Activated CD8-positive, alpha-beta T cell treated with anti-CD3 and anti-CD28 coated beads for 36 hours (primary cell): ENCODE measurements at regions not wholly inside any gene's neighbourhood (a gene's known extent, or its start where the extent isn't known, plus 50 kb on each side); places are given as distances from the start of the nearest gene placed in this dataset.

ENCODE experiments used
- ATAC-seq: fragments of 200-7000 bp; cut with Tn5 transposase; one replicate; pipeline ENCODE4 v1.10.0; 2021; ENCODE audit warnings: mild to moderate bottlenecking, moderate library complexity
- CTCF ChIA-PET: fragments of 350-600 bp; sonication (Branson Sonifier 250); formaldehyde crosslinking; loops from one replicate; lab custom pipeline; 2021; ENCODE audit warnings: antibody characterized with exemption; lab: Charles Lee
- POLR2A ChIA-PET: fragments of 350-600 bp; sonication (Branson Sonifier 250); formaldehyde crosslinking; loops from one replicate; lab custom pipeline; 2021; ENCODE audit warnings: antibody characterized with exemption; lab: Charles Lee
- DNase-seq: peaks from one replicate; pipeline ENCODE4 v3.0.0-alpha.2; 2020
- H3K27ac Mint-ChIP-seq: one replicate; pipeline ENCODE4 v1.8.0; 2021; ENCODE audit warnings: mild to moderate bottlenecking, mixed read lengths
- H3K27me3 Mint-ChIP-seq: one replicate; pipeline ENCODE4 v1.8.0; 2021; ENCODE audit warnings: mixed read lengths
- H3K36me3 Mint-ChIP-seq: one replicate; pipeline ENCODE4 v1.8.0; 2021; ENCODE audit warnings: low read depth, mixed read lengths
- H3K4me1 Mint-ChIP-seq: one replicate; pipeline ENCODE4 v1.8.0; 2021; ENCODE audit warnings: low read depth, mixed read lengths
- H3K4me3 Mint-ChIP-seq: one replicate; pipeline ENCODE4 v1.8.0; 2021; ENCODE audit warnings: mild to moderate bottlenecking, moderate library complexity, mixed read lengths
- H3K9me3 Mint-ChIP-seq: one replicate; pipeline ENCODE4 v1.8.0; 2021; ENCODE audit warnings: mixed read lengths
- CTCF ChIP-seq: fragments of 200-600 bp; IDR thresholded peaks from one replicate; pipeline ENCODE4 v1.8.0; 2022; ENCODE audit warnings: antibody characterized with exemption, mild to moderate bottlenecking
- intact Hi-C: fragments of 100-400 bp; cut with micrococcal nuclease; formaldehyde crosslinking; loops from one replicate; pipeline ENCODE4 v1.10.0; 2022

- ChIA-PET POLR2A (no interaction called here), CTCF (interaction anchor here (1.7 kb wide), 1 partner anchor 21 kb away, joined by 5 read pairs; no protein-coding TSS in a partner anchor)
- H3K36me3 Mint-ChIP-seq: no peaks in the 10 kb centered on the region
- no peak for TF ChIP-seq CTCF
- no peaks in the 10 kb centered on the region for H3K9me3 Mint-ChIP-seq
- intact Hi-C loops: no loop called here
- ATAC-seq (no peak), DNase-seq (no peak)
- no peaks in the 10 kb centered on the region for H3K4me1 Mint-ChIP-seq
- no peak overlapping the region for H3K27ac Mint-ChIP-seq
- no peak overlapping the region for H3K4me3 Mint-ChIP-seq
- peaks cover 1% of the 10 kb centered on the region for H3K27me3 Mint-ChIP-seq
These were observed 805.6 kb upstream of the FANCL start for GRCh38 chr2:59046401-59047372.

GRCh38 chr2:59044736-59045135, 803.6 kb upstream of the FANCL start:
- Mint-ChIP-seq H3K4me1 (no peaks in the 10 kb centered on the region), H3K27me3 (no peaks in the 10 kb centered on the region), H3K36me3 (no peaks in the 10 kb centered on the region), H3K27ac (no peak overlapping the region), H3K4me3 (no peak overlapping the region), H3K9me3 (no peaks in the 10 kb centered on the region)
- POLR2A ChIA-PET: interaction anchor here (0.7 kb wide), 1 partner anchor 13 kb away, joined by 3 read pairs; no protein-coding TSS in a partner anchor
- CTCF ChIA-PET: no interaction called here
- TF ChIP-seq CTCF: no peak
- DNase-seq: no peak
- no peak for ATAC-seq
- intact Hi-C loops: no loop called here

GRCh38 chr2:59041139-59041538, 800.0 kb upstream of the FANCL start:
- Mint-ChIP-seq H3K4me3 (no peak overlapping the region), H3K27ac (no peak overlapping the region), H3K4me1 (no peaks in the 10 kb centered on the region), H3K27me3 (no peaks in the 10 kb centered on the region), H3K9me3 (no peaks in the 10 kb centered on the region), H3K36me3 (no peaks in the 10 kb centered on the region)
- intact Hi-C loops: no loop called here
- ATAC-seq: no peak
- DNase-seq: no peak
- TF ChIP-seq CTCF: no peak
- CTCF ChIA-PET: no interaction called here
- POLR2A ChIA-PET: no interaction called here

- Mint-ChIP-seq H3K36me3 (no peaks in the 10 kb centered on the region), H3K27ac (no peak overlapping the region), H3K9me3 (no peaks in the 10 kb centered on the region), H3K4me3 (no peak overlapping the region), H3K27me3 (peaks cover 1% of the 10 kb centered on the region), H3K4me1 (no peaks in the 10 kb centered on the region)
- ATAC-seq (no peak), DNase-seq (no peak)
- no peak for TF ChIP-seq CTCF
- POLR2A ChIA-PET: no interaction called here
- CTCF ChIA-PET: no interaction called here
- intact Hi-C loops: no loop called here
These were observed 793.7 kb upstream of the FANCL start for GRCh38 chr2:59034837-59035236.

GRCh38 chr2:59034106-59034505, 793.0 kb upstream of the FANCL start:
- Mint-ChIP-seq H3K27ac (no peak overlapping the region), H3K9me3 (no peaks in the 10 kb centered on the region), H3K27me3 (peaks cover 1% of the 10 kb centered on the region), H3K4me3 (no peak overlapping the region), H3K4me1 (no peaks in the 10 kb centered on the region), H3K36me3 (no peaks in the 10 kb centered on the region)
- intact Hi-C loops: no loop called here
- no peak for ATAC-seq
- DNase-seq: no peak
- TF ChIP-seq CTCF: no peak
- CTCF ChIA-PET: interaction anchor here (1.3 kb wide), 1 partner anchor 10 kb away, joined by 3 read pairs; no protein-coding TSS in a partner anchor
- POLR2A ChIA-PET: no interaction called here
